HG02798 (cell line): ENCODE measurements at regions not wholly inside any gene's neighbourhood (a gene's known extent, or its start where the extent isn't known, plus 50 kb on each side); places are given as distances from the start of the nearest gene placed in this dataset.

Experiments used
- ATAC-seq: cut with Tn5 transposase; IDR thresholded peaks from one replicate; pipeline ENCODE4 v1.9.1; 2021; ENCODE audit warnings: mild to moderate bottlenecking; ENCODE audit not compliant: unreplicated experiment, poor library complexity

DNA sequence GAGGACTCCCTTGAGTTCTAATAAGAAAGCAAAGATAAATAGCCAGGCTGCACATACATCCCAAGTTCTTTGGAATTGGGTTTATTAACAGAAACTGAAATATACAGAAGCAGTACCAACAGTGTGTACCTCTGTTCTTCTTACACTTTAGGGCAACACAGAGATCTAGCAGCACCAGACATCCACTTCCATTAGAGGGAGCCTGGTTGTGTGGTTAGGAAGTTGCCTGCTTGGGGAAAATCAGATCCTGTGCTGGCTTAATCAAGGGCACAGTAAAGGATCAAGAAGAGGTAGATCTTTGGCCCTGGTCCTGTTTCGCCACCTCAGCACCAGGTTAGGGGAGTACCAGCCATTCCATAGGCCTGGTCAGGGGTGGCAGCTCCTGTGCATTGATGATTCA is 231.1 kb upstream of the ARHGAP24 start:
- no peak for ATAC-seq

DNA sequence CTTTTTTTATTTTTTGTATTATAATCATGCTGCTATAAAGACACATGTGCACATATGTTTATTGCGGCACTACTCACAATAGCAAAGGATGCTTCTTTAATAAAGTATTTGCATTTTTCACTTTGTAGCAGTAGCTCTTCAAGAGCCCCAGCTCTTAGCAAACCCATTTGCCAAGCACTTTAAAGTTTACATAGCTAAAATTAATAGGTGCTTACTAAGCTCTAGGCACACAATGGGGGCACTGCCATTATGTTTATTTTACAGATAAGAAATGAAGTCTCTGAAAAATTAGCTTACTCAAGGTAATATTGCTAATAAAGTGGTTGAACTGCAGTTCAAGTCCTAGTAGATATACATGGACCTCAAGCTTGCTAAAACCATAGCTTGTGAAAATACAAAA is 230.3 kb upstream of the ARHGAP24 start:
- no peak for ATAC-seq

DNA sequence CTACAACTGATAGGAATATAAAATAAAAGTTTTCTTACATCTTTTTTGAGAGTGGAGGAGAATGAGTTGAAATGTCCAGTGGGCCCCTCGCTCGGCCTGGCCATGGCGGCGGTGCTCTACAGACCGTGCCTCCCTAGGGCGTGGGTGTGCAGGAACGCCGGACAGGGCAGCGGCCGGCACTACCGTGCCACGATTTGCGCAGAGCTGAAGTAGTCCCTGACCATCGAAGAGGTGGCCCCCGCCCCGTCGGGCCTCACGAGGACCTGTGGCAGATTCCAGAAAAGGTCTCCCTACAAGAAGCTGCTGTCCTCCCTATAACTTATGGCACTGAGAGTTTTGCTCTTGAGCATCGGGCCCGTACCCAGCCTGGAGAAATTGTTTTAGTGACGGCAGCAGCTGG is 228.9 kb upstream of the ARHGAP24 start:
- no peak for ATAC-seq

DNA sequence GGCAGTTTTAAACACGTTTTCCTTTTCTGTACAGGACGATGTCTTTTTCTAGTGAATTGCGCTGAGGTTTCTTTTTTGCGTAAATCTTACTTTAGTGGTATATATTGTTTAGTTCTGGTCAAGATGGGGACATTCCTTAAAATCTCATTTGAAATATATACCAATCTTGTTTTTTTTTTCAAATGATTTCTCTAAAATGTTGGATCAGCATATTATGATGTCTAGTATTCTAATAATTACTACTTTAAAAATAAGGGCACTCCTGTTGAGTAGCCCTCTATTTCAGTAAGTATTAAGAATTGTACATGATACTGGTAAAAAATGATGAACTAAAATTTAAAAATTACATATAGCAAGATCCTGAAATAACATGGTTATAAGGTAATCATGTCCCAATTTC is 224.1 kb upstream of the ARHGAP24 start:
- ATAC-seq, result no peak

DNA sequence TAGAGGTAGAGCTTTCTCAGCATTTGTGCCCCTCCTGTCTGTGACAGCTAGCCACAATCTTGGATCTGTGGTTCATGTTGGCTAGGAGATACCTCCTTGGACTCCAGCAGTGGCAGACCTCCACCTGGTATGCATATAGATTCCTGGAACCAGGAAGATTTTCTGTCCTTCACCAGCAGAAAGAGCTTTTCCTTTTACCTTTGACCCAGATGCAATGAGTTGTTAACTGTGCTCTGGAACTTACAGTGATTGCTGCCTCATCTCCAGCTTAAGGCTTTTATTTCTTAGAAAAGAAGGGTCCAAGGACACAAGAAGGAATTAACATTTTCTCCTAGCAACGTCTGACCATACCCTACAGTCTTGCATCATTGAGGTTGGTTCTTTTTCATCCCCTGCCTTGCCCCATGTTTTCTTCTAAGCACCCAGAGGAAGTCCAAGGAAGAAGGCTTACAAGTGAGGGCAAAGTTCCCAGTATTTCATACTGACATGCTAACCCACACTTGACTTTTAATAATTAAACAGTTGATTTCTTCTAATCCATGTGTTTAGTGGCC is 217.1 kb upstream of the ARHGAP24 start:
- ATAC-seq, result no peak

DNA sequence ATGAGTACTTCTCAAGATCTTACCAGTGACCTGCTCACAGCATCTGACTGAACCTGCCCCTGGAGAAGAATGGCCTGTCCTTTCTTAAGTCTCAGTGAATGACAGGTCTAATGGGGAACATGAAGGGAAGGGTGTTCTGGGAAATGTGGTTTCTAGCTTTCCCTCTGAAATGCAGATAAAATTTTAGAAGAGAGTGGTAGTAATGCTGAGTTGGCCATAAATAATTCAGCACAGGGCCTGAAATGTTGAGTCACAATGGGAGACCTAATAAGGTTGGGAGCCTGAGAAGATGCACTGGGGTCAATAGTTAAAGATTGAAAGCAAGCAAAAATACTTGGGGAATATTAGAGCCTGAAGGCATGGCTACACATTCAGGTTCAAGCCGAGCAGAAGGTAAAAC is 214.9 kb upstream of the ARHGAP24 start:
- no peak for ATAC-seq

DNA sequence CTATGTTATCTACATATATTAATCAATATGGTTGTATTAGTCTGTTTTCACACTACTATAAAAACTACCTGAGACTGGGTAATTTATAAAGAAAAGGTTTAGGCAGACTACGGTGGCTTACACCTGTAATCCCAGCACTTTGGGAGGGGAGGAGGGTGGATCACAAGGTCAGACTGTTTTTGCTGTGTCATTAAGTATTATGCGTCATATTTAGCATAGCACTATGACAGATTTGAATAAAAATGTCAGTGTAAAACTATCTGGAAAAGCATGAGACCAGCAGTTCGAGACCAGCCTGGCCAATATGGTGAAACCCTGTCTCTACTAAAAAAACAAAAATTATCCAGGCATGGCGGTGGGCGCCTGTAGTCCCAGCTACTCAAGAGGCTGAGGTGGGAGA is 209.7 kb upstream of the ARHGAP24 start:
- no peak for ATAC-seq

DNA sequence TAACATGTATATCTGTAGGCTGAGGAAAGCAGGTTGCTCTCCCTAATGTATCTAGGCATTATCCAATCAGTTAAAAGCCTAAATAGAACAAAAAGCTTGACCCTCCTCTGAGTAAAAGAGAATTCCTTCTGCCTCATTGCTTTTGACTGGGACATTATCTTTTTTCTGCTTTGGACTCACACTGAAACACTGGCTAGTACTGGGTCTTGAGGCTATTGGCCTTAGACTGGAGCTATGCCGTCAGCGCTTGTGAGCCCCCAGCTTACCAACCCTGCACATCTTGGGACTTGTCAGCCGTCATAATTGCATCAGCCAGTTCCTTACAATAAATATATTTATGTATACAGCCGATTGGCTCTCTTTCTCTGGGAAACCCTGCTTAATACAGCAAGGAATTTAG is 206.8 kb upstream of the ARHGAP24 start:
- ATAC-seq, result no peak

DNA sequence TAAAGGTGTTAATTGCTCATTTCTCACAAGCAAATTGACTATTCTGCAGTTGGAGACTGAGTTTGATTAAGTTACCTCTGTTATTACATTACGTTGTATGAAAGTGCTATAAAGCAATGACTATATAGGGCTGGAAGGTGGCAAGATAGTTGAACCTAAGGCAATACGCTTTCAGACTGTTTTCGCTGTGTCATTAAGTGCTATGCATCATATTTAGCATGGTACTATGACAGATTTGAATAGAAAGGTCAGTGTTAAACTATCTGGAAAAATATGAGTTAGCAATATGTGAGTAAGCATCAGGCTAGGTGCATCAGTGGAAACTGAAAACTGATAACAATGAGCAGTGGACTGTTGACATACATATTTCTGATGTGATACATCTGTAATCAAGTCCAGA is 206.0 kb upstream of the ARHGAP24 start:
- ATAC-seq, result no peak

DNA sequence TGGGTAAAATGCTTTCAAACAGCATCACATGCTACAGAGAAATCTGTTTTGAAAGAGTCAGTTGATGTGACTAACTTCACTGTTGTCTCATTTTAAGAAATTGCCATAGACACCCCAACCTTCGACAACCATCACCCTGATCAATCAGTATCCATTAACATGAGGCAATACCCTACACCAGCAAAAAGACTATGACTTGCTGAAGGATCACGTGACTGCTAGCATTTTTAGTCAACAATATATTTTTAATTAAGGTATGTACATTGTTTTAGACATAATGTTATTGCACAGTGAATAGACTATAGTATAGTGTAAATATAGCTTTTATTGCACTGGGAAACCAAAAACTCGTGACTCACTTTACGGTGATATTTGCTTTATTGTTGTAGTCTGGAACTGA is 200.0 kb upstream of the ARHGAP24 start:
- no peak for ATAC-seq

DNA sequence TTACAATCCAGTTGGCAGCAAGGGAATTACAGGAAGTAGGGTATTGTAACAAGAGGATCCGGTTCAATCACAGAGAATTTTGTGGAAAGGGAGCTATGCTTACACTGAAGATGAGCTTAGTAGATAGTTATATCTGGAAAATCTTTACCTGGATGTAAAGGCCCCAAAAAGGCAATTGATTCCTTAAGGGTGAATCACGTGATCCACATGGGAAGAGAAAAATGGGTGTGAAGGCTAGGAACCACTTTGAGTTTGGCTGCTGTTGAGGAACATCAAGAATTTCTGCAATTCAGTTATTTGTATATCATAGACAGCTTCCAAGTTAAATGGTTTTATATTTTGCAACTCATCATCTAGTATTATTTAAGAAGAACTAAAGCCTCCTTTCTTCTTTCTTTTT is 194.0 kb upstream of the ARHGAP24 start:
- ATAC-seq, result no peak

DNA sequence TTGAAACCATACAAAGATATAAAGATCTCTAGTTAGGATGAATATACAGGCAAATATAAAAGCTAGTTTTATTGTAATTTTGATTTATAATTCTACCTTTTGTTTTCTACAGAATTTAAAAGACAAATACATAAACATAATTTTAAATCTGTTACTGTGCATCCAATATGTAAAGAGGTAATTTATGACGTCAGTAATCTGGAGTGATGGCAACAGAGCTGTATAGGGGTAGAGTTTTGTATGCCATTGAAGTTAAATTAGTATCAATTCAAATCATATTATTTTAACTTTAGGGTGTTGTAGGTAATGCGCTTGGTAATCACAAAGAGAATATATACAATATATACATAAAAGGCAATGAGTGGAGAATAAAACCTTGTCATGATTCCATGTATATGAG is 183.7 kb upstream of the ARHGAP24 start:
- no peak for ATAC-seq

DNA sequence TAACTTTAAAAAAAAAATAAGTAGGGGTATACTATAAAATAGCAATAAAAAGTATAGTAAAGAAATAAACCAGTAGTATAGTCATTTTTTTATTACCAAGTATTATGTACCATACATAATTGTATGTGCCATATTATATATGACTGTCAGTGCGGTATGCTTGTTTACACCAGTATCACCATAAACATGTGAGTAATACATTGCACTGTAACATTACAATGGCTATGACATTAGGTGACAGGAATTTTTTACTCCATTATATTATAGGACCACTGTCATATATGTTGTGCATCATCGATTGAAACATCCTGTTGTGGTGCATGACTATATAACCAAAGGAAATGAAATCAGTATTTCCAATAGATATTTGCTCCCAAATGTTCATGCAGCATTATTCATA is 176.9 kb upstream of the ARHGAP24 start:
- no peak for ATAC-seq

DNA sequence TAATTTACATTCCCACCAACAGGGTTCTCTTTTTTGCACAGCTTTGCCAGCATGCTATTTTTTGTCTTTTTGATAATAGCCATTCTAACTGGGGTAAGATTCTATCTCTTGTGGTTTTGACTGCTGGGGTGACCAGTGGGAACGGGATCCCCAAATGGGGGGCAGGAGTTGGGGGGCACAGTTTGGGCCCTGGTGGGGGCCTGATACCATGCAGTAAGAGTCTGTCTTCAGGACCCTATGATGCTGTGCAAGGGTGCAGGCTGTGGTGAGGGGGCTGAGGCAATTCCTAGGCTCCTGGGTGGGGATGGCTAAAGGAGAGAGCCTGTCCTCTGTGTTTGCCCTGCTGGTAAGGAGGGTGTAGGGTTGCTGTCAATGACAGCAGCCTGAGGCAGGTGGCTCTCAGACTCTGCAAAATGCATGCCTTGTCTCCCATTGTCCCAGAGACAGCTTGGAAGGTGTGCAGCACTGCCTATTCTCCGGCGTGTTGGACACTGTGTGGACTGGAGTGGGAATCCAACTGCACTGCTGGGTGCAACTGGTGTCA is 172.7 kb upstream of the ARHGAP24 start:
- ATAC-seq, result no peak

DNA sequence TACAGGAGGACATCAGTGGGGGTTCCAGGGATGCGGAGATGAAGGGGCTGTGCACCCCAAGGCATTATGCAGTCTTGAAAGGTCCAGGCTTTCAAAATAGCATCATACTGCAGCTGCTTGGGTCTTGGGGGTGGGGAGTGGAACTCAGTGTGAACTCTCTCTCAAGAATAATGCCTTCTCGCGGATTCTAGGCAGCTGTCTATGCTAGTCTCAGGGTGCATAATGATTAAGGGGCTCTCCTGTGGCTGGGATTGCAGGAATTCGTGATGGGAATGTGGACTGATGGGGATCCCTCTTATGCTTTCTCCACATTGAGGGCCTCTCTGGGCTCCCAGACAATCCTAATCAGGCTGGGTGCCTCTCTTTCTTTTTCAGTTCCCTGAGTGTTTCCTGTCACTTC is 172.2 kb upstream of the ARHGAP24 start:
- no peak for ATAC-seq

DNA sequence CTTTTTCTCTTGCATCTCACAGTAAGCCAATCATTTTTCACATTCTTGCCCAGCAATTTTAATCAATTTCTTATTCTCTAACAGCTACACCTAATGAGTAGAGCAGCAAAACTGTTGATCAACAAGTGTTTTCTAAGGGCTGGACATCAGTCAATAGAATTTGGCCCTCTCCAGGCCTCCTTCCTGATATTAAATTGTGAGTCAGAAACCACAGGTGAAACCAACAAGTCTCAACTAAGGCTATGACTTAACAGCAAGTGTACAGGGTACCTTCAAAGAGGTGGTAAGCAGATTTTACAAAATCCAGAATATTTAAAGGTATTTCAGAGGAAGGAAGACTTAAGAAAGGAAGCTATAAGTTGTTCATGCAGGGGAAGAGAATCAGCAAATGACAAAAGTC is 156.5 kb upstream of the ARHGAP24 start:
- no peak for ATAC-seq

DNA sequence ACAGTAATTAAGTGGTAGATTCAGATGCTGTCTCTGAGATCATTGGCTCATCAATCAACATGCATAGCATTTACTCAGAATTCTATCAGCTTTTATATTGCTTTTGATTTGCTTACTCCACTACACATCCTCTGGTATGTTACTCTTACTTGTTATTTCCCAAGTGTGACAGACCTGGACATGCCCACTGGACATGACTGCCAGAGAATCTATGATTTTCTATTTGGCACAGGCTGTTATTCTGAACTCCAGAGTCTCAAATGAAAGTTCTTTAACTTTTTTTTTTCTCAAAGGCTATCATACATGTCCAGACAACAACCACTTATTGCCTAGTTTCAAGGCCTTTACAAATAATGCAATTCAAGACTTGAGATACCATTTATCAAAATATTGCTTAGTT is 116.1 kb upstream of the ARHGAP24 start:
- ATAC-seq, result no peak

DNA sequence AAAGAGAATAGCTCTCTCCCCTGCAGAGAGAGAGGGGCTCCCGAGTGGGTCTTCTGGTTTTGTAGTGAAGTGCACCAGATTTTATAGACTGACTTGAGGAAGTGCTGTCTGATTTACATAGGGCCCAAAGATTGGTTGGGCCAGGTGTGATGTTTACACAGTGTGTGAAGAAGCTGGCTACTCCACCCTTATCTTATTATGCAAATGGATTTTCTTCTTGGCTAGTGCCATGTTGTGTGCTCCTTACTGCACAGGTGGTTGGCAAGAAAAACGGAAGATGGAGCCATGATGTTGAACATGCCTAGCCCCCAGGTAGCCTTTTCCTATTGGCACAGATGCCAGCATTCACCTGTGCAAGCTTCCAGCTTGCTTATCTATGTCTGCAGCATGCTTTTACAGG is 112.4 kb upstream of the ARHGAP24 start:
- no peak for ATAC-seq

DNA sequence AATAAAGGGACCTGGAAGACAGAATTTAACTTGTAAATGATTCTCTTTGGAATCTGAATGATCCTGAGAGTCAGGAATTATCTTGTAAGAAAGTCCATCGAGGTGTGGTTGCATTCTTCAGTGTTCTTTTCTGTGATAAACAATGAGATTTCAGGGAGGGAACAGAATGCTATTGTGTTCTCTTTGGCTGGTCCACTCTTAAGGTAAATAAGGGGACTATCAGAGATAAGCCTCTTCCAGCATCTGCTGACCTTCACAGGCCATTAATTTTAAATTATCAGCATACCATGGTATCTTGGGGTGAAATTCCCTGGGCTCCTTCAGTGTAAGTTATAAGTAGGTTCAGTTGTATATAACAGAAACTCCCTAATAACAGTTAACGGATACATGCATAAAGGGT is 107.1 kb upstream of the ARHGAP24 start:
- ATAC-seq, result no peak

DNA sequence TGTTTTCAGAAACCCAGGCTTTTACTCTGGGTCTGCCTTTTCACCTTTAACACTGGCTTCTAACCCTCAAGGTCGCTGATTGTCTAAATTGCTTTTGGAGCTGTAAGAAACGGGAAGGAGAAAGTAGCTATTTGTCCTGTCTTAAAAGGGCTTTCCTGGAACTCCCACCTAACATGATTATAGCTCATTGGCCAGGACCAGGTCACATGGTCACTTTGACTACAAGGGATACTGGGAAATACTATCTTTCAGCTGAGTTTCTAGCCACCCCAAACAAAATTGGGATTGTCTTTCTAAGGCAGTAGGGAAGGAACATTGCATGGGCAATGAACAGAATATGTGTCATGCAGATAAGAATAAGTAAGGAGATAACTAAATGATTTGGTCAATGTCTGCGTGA is 106.7 kb upstream of the ARHGAP24 start:
- ATAC-seq, result no peak

DNA sequence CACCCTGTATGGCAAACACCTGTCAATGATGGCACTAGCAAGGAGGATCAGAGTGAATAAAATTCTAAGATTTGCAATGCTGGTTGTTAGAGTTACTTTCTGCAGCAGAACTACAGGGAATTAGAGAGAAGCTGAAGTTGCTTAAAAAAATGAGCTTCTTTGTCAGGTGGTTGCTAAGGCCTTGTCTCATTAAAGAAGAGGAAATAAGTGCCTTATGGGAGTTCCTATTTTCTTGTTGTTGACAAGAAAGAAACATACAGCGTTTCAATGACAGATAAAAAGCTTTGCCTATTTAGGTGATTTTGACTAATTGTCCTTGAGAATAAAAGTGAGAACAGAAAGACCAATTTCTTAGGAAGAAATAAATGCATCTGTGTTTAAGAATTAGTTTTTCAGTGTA is 106.0 kb upstream of the ARHGAP24 start:
- no peak for ATAC-seq

DNA sequence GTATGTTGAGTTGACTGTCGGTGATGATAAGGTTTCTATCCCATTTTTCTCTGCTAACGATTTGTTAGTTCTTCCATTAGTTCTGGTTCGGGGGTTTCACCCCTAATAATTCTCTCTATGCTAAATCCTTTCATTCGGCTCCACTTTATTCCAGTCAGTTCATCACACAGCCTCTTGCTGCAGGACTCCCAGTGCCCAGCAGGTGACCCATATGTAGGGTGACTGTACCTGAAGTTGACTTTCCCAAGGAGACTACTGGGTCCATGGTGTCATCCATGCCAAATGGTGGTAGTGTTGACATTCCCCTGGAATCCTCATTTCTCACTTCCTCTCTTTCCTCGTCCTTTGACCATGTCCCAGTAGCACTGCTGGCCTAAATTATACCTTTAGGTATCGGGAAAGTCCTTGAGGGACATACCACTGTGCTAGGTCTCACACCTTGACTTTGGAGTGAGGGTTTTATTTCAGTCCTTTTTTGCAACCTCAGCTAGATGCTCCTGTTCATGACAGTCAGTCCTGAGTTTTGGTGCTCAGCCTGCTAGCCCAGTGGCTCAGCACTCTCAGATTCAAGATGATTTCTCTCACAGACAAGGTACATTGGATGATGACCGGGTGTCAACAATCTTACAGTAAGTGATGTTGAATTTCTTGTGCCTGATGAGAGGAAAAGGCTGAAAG is 105.1 kb upstream of the ARHGAP24 start:
- ATAC-seq, result peak; percentile 3
